HG02970 (cell line): ENCODE measurements at regions not wholly inside any gene's neighbourhood (a gene's known extent, or its start where the extent isn't known, plus 50 kb on each side); places are given as distances from the start of the nearest gene placed in this dataset.

Experiments
- ATAC-seq: cut with Tn5 transposase; IDR thresholded peaks from one replicate; pipeline ENCODE4 v1.9.1; 2021; ENCODE audit warnings: mild to moderate bottlenecking, moderate library complexity, moderate number of reproducible peaks; ENCODE audit not compliant: unreplicated experiment, low FRiP score

DNA sequence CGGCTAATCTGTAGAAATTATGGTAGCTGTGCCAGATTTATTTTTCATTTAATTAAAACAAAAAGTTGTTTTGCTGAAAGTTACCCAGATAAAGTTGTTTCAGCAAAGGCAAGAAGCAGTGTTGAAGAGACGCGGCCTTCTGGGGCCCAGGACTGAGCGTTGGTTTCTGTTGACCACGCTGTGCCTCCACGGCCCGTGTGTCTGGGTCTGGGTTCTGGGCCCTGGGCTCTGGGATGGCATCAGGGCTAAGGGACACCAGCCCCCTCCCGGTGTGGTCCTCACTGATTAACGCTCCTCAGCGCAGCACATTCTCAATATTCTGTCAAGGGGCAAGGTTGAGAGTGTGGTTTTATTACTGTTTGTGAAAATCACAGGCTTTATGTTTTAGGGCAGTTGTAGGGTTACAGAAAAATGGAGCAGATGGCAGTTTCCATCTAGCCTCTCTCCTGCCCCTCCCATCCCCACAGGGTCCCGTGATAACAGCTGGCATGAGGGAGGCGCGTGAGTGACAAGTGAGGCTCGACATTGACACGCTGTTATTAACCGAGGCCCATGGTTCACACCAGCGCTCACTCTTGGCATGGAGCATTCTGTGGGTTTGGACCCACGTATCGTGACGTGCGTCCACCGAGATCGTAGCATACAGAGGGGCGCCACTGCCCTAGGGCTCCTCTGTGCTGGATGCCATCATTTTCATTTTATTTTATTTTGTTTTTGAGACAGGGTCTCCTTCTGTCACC is 1231.4 kb downstream of the BRD1 start:
- ATAC-seq = no peak

DNA sequence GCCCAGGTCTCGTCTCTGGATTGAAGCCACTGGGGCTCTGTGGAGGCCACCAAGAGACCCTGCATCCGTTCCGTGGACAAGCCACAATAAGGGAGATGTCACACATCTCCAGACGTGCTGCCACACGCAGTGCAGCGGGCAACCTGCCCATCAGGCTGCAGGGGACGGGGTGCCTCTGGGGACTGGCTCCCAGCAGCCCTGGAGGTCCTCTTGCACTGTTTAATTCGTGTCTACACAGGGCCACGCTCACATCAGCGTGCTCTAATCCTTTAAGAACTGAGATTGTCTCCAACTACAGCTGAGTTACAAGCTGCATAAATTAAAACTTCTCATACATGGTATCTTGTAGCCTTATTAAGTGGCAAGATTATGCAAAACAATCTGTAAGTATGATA is 1232.2 kb downstream of the BRD1 start:
- no peak for ATAC-seq

DNA sequence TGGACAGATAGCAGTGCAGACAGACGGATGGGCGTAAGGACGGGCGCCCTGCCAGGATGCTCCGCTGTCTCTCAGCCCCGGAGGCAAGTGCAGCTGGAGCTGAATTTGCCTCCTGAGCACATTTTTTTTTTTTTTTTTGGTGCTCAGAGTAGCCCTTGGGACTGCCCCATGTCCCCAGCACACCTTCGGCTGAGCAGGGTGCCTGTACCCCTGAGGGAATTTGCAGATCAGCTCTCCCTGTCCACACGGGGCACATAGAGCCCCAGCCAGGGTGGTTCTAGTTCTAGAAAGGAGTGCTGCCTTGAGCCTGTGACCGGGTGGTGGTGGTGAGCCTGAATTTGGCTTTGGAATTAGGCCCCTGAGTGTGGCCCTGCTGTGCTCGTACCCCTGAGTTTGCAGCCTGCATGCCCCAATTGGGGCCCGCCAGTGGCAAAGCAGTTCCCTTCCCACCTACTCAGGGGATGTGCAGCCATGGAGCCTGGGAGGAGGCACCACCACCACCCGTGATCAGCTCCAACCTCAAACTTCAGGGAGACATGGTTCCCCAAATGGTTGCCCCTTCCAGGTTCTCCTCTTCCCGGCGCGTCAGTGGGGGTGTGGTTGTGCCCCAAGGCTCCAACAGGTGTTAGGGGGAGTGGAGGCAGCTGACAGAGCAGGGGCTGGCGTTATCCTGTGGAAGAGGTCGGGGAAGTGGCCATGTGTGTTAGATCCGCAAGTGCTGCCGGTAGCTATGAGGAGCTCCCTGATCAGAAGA is 1232.7 kb downstream of the BRD1 start:
- no peak for ATAC-seq

DNA sequence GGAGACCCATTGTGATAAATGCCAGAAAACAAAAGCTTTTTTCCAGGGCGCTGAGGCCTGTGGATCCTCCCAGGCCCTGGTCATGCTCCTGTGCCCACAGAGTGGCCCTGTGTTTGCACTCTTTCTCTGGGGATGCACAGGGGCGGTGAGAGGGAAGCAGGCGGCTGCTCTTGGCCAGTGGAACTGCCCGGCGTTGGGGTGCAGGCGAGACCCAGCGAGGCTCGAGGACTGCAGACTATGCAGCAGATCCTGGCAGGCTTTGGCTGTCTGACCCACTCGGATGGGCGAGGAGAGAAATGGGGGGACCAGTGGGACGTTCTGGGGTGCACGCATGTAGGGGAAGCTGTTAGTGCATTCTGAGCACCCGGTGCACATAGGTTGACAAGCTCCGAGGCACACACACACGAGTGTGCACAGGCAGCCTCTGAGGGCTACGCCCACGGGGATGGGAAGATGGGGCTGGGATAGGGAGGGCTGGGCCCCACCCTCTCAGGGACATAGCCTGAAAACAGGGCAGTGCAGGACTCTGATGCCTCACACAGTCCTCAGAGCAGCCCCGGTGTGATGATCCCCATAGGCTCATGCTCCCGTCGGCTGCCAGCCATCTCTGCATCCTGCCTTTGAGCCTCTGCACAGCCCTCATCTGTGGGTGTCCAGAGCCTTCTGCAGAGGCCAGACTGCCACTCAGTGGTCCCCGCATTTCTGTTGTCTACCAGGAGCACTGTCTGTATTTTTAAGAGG is 1233.5 kb downstream of the BRD1 start:
- no peak for ATAC-seq

DNA sequence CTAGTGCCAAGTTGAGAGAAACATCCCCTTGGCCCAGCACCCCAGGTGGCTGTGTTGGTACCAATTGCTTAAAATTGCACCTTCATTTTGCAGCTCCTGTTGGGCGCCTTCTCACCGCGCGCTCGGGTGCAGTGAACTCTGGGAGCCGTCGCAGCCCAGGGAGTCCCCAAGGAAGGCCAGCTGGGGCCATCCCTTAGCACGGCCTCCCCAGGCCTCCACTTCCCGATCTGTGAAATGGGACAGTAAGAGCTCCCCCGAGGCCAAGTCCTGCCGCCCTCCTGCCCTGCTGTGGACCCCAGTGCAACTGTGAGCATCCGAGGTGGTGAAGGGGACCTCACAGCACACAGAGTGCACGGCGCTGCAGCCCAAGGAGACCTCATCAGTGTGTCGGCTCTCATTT is 1234.1 kb downstream of the BRD1 start:
- no peak for ATAC-seq

DNA sequence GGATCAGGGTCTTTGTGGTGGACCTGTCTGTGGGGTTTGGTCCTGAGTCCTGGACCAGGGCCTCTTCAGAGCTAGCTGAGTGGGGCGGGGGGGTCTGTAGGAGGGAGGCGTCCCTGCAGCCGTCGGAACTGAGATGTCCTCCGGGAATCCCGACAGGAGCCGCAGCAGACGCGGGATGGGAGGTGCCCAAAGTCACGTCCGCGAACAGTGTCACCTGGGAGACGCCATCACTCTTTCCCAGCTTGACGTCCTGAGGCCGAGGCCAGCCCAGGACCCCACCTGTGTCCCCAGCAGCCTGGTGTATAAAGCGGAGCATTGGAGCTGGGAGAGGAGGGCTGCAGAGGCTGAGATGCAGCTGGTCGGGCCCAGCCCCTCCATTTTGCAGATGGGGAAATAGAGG is 1234.7 kb downstream of the BRD1 start:
- no peak for ATAC-seq

DNA sequence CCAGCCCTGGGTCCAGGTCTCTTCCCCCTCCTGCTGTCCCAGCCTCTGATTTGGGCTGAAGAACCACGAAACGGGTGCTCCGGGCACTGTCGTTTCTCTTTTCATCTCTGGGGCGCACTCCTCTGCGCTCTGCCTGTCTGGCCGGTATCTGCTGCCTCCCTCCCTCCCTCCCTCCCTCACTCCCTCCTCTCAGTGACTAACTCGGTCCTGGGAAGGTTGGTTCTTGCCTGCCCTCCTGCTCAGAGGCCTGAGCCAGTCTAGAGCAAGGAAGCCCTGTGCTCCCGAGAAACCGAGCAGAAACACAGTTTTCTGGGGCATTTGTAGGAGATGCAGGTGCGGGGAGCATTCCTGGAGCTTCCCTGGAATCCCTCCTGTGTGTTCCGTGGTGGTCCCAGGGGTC is 1235.2 kb downstream of the BRD1 start:
- ATAC-seq = no peak

DNA sequence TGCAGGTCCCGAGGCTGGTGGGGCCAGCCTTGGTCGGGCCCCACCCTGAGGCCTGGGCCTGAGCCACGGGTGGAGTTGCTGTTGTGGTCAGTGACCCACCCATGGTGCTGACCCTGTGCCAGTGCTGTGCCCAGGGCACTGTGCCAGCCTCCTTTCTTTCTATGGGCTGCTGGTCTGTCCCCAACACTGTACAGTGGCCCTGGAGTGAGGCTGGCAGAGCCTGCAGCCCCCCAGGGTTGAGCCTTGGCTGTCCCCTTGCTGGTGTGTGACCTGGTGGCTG is 1235.7 kb downstream of the BRD1 start:
- no peak for ATAC-seq

DNA sequence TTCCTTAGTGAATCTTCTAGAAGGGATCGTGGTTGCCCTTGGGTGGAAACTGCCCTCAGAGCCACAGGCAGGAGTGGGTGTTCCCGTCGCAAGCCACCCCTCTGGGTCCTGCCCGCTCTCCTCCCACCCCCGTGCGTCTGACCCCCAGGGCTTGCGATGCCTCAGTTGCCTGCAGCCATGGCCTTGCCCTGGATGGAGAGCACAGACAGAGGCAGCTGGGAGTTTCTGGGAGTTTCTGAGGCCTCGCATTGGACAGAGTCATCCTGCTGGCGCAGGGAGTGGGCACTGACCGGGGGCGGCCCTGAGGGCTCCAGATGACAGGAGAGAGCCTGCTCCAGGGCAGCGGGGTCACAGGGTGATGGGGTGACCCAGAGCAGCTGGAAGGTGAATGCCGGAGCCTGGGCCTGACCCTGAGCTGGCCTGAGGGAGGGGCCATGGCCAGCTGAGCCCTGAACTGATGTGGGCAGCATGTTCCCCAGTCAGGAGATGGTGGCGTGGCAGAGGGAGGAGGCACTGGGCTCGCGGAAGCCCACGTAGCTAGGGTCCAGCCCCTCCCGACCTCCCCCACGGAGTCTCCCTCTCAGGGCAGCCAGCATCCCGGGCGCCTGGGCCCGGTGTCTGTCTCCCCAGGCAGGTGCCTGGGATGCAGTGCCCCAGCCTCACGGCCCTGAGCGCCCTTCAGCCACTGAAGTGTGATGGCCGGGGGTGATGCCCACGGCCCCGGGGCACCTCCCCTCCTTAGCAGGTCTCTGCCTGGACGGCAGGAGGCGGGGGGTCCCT is 1236.2 kb downstream of the BRD1 start:
- no peak for ATAC-seq

DNA sequence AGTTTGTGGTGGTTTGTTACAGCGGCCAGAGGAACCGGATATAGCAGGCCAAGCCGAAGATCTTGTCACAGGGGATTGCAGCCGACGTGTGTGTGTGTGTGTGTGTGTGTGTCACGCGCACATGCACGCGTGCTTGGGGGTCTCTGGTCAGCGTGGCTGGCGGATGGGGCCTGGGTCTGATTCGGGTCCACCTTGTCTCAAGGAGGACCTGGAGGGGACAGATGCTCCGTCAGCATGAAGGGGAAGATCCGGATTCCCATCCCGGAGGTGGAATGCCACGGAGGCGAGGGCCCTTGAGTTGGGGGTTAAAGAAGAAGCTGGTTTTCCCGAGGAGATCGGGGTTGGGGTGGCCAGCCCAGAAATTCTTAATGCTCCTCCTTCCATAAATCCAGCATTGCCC is 1237.8 kb downstream of the BRD1 start:
- no peak for ATAC-seq

DNA sequence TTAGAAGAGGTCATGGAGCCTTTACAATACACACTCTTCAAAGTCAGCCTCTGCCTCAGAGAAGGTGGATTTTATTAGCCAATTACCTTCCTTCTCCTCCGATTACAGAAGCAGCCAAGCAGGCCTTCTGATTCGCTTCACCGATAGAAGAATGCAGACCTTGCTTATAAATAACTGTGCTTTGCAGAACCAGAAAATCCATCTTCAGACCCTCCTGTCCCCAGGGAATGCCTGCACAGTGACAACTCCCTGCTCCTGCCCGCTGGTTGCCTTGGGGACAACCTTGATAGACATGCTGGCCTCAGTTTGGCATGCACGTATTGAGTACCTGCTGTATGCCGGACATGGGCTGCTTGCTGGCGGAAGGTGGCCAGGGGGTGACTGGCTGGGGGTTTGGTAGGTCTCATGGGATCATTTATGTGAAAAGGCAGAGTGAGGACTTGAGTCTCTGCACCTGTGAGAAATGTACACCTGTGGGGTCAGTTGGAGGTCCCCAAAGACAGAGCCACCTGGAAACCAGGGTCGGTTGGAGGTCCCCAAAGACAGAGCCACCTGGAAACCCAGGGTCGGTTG is 1238.7 kb downstream of the BRD1 start:
- ATAC-seq = no peak

DNA sequence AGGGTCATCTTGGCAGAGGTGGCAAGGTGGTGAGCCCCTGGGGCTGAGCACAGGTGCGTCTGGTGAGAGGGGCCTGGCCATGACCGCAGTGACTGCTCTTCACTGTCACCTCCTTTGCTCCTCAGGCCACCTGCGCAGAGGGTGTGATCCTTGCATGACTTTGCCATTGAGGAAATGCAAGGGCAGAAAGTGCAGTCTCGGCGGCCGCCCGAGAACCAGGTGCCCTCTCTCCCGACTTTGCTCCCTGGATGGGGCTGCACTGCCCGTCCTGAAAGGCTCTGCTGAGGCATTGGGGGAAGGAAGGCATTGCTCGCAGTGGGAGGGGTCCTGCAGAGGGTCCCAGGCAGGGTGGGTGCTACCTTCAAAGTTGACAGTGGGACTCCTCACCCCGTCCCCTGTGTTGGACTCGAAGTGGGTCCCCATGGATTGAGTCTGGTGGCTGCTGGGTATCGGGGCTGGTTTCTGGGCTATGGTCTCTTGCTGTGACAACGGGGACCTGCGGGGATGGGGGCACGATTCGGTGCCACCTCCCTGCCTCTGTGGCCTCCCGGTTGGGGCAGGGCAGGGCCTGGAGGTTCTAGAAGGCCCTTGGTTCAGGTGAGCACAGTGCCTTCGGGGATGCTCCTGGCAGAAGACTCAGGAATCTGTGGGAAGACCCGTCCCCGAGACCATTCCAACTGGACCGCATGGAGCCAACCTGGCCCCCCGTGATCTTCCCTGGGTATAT is 1239.4 kb downstream of the BRD1 start:
- ATAC-seq = no peak

DNA sequence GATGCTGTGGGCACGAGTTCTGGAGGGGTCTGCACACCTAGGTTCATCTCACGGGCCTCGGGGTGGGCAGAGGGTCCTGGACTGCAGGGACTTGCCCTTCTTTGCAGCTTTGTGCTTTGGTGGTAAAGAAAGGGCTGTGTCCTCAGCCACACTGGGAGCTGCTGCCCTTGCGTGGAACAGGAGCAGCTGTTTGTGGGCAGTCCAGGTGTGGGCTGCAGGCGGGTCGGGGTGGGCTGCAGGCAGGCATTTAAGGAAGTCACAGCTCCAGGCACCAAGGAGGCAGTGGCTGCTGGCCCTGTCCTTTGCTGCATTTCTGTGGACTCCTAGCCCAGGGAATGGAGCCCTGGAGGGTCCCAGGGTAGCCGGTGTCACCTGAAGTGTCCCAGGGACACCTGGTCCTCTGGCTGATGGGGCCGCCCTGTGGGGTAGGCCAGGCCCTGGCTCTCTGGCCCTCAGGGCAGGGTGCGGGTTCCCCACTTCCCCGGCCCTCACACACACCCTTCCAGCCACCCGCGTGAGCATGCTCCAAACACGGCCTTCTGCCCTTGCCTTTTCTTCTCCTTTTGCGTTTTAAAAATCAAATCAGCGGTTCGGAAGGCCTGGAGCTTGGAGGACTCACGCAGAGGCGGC is 1240.3 kb downstream of the BRD1 start:
- no peak for ATAC-seq

DNA sequence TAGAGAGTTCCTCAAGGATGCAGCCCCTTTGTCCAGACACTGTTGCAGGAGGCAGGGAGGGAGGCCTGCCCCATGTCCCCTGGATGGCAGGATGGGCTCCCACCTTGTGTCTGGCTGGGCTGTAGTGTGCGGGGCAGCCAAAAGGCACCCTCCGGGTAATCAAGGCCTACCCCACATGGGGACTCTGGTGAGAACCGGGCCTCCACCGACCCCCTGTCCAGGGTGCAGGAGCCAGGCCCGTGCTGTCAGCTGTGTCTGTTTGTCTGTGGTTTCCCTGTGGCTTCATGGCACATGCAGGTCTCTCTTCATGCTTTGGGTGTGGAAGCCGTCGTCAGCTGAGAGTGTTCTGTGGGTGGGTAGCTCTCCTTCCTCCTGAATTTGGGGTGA is 1240.9 kb downstream of the BRD1 start:
- no peak for ATAC-seq

DNA sequence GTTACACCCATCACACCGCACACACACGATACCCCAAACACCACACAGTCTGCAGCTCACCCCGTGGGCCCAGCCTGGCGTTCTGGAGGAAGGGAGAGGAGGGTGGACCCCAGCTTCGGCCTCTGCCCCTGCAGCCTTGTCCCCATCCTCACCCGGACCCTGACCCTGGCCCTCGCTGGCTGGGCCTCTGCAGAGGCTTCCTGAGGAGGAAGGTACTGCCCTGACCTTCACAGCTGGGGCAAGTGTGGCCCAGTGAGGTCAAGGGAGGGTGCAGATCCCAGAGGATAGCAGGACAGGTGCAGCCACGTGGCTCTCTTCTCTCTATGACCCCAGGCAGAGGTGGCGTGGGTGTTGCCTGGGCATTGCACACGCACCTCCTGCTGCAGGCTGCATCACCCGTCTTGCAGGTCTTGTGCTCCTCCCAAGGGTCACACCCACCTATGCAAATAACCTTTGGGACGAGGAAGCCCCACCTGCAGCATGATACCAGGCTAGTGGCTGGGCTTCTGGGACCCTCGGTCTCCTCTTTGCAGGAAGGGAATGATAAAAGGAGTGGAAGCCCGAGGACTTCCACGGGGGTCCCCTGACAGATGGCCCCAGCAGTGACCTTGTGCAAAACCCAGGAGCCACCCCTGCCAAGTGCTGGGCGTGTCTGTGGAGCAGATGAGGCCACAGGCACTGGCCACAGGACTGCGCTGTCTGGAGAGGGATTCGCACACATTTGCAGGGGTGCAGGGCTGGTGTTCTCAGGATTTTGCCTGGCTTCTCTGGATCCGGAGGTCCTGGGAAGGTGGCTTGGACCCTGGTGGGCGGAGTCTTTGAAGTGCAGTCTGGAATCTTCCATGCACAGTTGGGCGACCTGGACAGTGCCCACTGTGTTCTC is 1241.5 kb downstream of the BRD1 start:
- no peak for ATAC-seq

DNA sequence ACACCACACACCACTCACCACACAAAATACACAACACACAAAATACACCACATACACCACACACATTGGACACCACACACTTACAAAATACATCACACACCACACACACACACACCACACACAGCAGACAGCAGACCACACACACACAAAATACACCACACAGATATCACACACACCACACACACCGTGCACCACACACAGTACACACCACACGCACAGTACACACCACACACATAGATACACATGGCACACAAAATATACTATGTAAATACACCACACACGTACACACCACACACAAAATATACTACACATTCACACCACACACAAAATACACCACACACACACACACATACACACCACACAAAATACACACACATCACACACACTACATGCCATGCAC is 1243.5 kb downstream of the BRD1 start:
- ATAC-seq = no peak

DNA sequence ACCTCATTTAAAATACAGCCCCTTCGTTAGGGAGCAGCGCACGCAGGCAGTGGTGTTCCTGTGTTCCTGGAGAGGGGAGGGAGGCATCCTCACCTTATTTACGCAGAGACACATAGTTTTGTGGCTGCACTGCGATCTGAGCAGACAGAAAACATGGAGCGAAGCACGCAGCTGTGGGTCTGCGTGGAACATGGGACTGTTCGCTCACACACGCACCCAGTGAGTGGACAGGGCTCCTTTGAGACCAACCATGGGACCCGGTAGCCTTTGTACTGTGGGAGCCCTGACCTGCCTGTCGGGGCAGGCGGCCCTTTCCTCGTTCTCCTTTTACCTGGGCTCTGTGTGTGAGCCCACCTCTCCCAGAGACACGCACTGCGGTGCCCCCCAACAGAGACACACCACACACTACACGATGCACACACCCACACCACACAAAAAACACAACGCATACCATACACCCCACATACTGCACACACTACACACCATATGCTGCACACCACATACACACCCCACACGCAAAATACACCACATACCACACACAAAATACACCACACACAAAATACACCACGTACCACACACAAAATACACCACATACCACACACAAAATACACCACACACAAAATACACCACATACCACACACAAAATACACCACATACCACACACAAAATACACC is 1245.7 kb downstream of the BRD1 start:
- ATAC-seq = no peak

DNA sequence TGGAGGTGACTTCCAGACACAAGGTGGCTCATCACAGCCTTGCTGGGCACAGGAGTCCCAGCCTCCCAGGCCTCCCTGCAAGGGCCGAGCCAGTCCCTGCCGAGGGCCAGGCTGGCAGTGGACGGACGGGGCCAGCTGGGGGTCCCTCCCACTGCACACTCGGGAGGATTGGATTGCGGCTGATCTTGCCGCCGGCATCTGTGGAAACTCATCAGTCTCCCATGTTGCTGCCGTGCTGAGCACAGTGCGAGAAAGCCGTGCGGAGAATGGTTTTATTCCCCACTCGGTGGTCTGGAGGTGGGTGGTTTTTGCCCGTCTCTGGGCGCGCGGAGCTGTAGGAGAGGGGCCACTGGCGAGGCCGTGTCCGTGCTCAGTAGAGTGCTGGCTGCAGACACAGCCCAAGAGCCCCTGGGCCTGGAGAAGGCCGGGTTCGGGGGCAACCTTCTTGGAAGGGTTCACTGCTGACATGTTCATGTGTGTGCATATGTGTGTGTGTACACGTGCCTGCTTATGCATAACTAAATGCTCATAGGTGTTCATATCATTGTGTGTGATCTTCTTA is 1246.4 kb downstream of the BRD1 start:
- ATAC-seq = no peak
